DND-41 (cell line): ENCODE measurements at regions not wholly inside any gene's neighbourhood (a gene's known extent, or its start where the extent isn't known, plus 50 kb on each side); places are given as distances from the start of the nearest gene placed in this dataset.

Experiments used
- EZH2 ChIP-seq: IDR thresholded peaks from 3 replicates; pipeline ENCODE4 v1.6.1; 2012; ENCODE audit warnings: borderline replicate concordance, low read depth, mild to moderate bottlenecking, moderate library complexity, low read length, inconsistent platforms; ENCODE audit not compliant: severe bottlenecking
- TF ChIP-seq, protein P1 (sequence below): IDR thresholded peaks from 2 replicates; pipeline ENCODE4 v1.5.1; 2012; ENCODE audit warnings: borderline replicate concordance, low read length, moderate library complexity, mild to moderate bottlenecking; ENCODE audit not compliant: poor library complexity, severe bottlenecking; ENCODE audit errors: extremely low read depth

- TF ChIP-seq, protein P1, sequence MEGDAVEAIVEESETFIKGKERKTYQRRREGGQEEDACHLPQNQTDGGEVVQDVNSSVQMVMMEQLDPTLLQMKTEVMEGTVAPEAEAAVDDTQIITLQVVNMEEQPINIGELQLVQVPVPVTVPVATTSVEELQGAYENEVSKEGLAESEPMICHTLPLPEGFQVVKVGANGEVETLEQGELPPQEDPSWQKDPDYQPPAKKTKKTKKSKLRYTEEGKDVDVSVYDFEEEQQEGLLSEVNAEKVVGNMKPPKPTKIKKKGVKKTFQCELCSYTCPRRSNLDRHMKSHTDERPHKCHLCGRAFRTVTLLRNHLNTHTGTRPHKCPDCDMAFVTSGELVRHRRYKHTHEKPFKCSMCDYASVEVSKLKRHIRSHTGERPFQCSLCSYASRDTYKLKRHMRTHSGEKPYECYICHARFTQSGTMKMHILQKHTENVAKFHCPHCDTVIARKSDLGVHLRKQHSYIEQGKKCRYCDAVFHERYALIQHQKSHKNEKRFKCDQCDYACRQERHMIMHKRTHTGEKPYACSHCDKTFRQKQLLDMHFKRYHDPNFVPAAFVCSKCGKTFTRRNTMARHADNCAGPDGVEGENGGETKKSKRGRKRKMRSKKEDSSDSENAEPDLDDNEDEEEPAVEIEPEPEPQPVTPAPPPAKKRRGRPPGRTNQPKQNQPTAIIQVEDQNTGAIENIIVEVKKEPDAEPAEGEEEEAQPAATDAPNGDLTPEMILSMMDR, result no peak
- TF ChIP-seq EZH2, result no peak
Measured at GRCh38 chr3:127371846-127372245, 84.0 kb upstream of the PRR20G start.
